ENCODE measurements at regions not wholly inside any gene's neighbourhood (a gene's known extent, or its start where the extent isn't known, plus 50 kb on each side); places are given as distances from the start of the nearest gene placed in this dataset.
"Not testable (repeated sequence)": the region's sequence is repeated elsewhere in the genome, so short reads cannot be mapped to it uniquely, and the experiment has no call there.

DNA sequence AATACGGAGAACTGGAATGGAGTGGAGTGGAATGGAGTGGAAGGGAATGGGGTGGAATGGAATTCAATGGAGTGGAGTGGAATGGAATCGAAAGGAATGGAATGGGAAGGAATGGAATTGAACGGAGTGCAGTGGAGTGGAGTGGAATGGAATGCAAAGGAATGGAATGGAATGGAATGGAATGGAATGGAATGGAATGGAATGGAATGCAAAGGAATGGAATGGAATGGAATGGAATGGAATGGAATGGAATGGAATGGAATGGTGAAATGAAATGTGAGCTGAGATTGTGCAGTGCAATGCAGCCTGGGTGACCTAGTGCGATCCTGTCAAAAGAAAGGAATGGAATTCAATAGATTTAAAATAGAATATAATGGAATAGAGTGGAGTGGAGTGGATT, 357.3 kb upstream of the WSB1 start:
- intact Hi-C loops (cut with DNase I, micrococcal nuclease); H3K36me3 ChIP-seq (ENCODE audit: low read depth); H3K4me1 ChIP-seq (ENCODE audit: low read depth); DNase-seq; H3K4me3 ChIP-seq: not testable (repeated sequence)
- peaks cover 50% of the 10 kb centered on the region for H3K9me3 ChIP-seq
- ATAC-seq, result peak; percentile 28

DNA sequence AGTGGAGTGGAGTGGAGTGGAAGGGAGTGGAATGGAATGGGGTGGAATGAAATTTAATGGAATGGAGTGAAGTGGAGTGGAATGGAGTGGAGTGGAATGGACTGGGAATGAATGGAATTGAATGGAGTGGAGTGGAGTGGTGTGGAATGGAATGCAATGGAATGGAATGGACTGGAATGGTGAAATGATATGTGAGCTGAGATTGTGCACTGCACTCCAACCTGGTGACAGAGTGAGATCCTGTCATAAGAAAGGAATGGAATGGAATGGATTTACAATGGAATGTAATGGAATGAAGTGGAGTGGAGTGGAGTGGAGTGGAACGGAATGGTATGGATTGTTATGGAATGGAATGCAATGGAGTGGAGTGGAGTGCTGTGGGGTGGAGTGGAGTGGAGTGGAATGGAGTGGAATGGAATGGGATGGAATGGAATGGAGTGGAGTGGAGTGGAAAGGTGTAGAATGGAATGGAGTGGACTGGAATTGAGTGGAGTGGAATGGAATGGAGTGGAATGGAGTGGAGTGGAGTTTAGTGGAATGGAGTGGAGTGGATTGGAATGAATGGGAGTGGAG, 356.1 kb upstream of the WSB1 start:
- H3K4me3 ChIP-seq; H3K4me1 ChIP-seq (ENCODE audit: low read depth); H3K36me3 ChIP-seq (ENCODE audit: low read depth); intact Hi-C loops (cut with DNase I, micrococcal nuclease); DNase-seq: not testable (repeated sequence)
- peak; percentile 69 for ATAC-seq
- peaks cover 50% of the 10 kb centered on the region for H3K9me3 ChIP-seq

DNA sequence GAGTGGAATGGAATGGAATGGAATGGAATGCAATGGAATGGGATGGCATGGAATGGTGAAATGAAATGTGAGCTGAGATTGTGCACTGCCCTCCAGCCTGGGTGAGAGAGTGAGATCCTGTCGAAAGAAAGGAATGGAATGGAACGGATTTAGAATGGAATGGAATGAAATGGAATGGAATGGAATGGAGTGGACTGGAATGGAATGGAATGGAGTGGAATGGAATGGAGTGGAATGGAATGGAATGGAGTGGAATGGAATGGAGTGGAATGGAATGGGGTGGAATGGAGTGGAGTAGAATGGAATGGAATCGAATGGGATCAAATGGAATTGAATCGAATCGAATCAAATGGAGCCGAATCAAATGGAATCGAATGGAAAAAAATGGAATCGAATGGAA, 354.2 kb upstream of the WSB1 start:
- H3K4me3 ChIP-seq; H3K36me3 ChIP-seq (ENCODE audit: low read depth); H3K4me1 ChIP-seq (ENCODE audit: low read depth); intact Hi-C loops (cut with DNase I, micrococcal nuclease); ATAC-seq; DNase-seq: not testable (repeated sequence)
- peaks cover 50% of the 10 kb centered on the region for H3K9me3 ChIP-seq

DNA sequence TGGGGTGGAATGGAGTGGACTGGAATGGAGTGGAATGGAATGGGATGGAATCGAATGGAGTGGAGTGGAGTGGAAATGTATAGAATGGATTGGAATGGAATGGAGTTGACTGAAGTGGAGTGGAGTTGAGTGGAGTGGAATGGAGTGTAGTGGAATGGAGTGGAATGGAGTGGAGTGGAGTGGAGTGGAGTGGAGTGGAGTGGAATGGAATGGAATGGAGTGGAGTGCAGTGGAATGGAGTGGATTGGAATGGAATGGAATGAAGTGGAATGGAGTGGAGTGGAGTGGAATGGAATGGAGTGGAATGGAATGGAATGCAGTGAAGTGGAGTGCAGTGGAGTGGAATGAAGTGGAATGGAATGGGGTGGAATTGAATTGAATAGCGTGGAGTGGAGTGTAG, 353.3 kb upstream of the WSB1 start:
- peaks cover 53% of the 10 kb centered on the region for H3K9me3 ChIP-seq
- H3K4me3 ChIP-seq; intact Hi-C loops (cut with DNase I, micrococcal nuclease); H3K36me3 ChIP-seq (ENCODE audit: low read depth); H3K4me1 ChIP-seq (ENCODE audit: low read depth); DNase-seq: not testable (repeated sequence)
- ATAC-seq, result peak; percentile 62

DNA sequence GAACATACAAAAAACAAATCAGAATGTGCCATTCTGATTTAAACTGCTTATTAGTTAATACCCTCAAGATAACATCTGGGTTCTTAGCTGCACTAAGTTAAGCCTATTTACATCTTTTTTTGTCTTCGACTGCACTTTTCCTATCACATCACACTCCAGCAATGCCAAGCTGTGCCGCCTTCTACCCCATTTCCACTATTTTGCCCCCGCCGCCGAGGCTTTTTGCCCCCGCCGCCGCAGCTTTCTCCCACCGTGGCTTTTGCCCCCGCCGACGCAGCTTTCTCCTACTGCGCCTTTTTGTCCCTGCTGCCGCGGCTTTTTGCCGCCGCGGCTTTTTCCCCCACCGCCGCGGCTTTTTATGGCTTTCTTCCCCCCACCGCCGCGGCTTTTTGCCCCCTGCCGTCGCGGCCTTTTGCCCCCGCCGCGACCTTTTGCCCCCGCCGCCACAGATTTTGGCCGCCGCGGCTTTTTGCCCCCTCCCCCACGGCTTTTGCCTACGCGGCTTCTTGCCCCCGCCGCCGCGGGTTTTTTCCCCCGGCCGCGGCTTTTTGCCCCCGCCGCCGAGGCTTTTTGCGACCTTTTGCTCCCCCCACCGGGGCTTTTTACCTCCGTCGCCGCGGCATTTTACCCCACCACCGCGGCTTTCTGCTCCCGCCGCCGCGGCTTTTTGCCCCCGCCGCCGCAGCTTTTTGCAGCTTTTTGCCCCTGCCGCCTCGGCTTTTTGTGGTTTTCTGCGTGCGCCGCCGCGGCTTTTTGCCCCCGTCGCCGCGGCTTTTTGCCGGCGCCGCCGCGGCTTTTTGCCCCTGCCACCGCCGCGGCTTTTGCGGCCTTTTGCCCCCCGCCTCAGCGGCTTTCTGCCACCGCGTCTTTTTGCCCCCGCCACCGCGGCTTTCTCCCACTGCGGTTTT, 331.4 kb upstream of the WSB1 start:
- intact Hi-C loops (cut with DNase I, micrococcal nuclease), result no loop called here
- no peaks in the 10 kb centered on the region for H3K4me1 ChIP-seq (ENCODE audit: low read depth)
- TF ChIP-seq, protein P1, sequence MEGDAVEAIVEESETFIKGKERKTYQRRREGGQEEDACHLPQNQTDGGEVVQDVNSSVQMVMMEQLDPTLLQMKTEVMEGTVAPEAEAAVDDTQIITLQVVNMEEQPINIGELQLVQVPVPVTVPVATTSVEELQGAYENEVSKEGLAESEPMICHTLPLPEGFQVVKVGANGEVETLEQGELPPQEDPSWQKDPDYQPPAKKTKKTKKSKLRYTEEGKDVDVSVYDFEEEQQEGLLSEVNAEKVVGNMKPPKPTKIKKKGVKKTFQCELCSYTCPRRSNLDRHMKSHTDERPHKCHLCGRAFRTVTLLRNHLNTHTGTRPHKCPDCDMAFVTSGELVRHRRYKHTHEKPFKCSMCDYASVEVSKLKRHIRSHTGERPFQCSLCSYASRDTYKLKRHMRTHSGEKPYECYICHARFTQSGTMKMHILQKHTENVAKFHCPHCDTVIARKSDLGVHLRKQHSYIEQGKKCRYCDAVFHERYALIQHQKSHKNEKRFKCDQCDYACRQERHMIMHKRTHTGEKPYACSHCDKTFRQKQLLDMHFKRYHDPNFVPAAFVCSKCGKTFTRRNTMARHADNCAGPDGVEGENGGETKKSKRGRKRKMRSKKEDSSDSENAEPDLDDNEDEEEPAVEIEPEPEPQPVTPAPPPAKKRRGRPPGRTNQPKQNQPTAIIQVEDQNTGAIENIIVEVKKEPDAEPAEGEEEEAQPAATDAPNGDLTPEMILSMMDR (IDR thresholded peaks at IDR 0.05), result no peak
- H3K4me3 ChIP-seq, result no peak overlapping the region
- H3K36me3 ChIP-seq (ENCODE audit: low read depth), result no peaks in the 10 kb centered on the region
- peak in 1 of 3 donors; percentile 41 for DNase-seq
- H3K9me3 ChIP-seq, result peaks cover 26% of the 10 kb centered on the region
- no peak for ATAC-seq

DNA sequence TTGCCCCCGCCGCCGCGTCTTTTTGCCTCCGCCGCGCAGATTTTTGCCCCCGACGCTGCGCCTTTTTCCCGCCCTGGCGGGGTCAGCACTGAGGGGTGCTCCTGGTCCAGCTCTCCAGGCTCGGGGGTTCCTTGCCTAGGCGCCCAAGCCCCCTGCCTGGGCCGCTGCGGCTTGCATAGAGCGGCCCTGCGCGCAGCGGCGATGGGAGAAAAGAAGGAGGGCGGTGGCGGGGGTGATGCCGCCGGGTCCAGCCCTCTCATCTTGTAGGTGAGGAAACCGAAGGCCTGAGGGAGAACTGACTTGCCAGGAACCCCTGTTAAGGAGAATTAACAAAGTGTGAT, 330.8 kb upstream of the WSB1 start:
- no peak overlapping the region for H3K4me3 ChIP-seq
- peaks cover 26% of the 10 kb centered on the region for H3K9me3 ChIP-seq
- no peak for ATAC-seq
- TF ChIP-seq, protein P1 (IDR thresholded peaks at IDR 0.05), result no peak
- no peaks in the 10 kb centered on the region for H3K36me3 ChIP-seq (ENCODE audit: low read depth)
- no peak for DNase-seq
- intact Hi-C loops (cut with DNase I, micrococcal nuclease), result no loop called here
- H3K4me1 ChIP-seq (ENCODE audit: low read depth), result no peaks in the 10 kb centered on the region

DNA sequence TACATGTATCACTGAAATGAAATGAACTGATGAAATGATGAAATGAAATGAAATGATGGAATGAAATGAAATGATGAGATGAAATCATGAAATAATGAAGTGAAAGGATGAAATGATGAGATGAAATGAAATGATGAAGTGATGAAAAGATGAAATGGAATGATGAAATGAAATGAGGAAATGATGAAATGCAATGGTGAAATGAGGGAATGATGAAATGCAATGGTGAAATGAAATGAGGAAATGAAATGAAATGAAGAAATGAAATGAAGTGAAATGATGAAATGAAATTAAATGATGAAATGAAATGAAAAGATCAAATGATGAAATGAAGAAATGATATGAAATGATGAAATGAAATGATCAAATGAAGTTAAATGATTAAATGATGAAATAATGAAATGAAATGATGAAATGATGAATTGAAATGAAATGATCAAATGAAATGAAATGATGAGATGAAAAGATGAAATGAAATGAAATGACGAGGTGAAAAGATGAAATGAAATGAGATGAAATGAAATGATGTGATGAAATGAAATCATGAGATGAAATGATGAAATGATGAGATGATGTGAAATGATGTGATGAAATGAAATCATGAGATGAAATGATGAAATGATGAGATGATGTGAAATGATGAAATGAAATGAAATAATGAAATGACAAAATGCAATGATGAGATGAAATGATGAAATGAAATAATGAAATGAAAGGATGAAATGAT, 327.9 kb upstream of the WSB1 start:
- H3K4me1 ChIP-seq (ENCODE audit: low read depth), result not testable (repeated sequence)

DNA sequence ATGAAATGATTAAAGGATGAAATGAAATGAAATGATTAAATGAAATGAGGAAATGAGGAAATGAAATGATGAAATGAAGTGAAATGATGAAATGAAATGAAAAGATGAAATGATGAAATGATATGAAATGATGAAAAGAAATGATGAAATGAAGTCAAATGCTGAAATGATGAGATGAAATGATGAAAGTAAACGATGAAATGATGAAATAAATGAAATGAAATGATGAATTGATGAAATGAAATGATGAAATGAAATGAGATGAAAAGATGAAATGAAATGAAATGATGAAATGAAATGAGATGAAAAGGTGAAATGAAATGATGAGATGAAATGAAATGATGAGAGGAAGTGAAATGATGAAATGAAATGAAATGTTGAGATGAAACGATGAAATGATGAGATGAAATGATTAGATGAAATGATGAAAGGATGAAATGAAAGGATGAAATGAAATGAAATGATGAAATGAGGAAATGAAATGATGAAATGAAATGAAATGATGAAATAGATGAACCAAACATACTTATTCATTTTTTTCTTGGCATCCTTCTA, 327.2 kb upstream of the WSB1 start:
- H3K4me3 ChIP-seq; H3K36me3 ChIP-seq (ENCODE audit: low read depth); intact Hi-C loops (cut with DNase I, micrococcal nuclease); ATAC-seq; H3K4me1 ChIP-seq (ENCODE audit: low read depth); DNase-seq: not testable (repeated sequence)
- H3K9me3 ChIP-seq, result peaks cover 31% of the 10 kb centered on the region

More for the DNA sequence above, 327.9 kb upstream of the WSB1 start:
- H3K36me3 ChIP-seq (ENCODE audit: low read depth); DNase-seq; intact Hi-C loops (cut with DNase I, micrococcal nuclease); H3K4me3 ChIP-seq; ATAC-seq: not testable (repeated sequence)
- H3K9me3 ChIP-seq, result peaks cover 31% of the 10 kb centered on the region

DNA sequence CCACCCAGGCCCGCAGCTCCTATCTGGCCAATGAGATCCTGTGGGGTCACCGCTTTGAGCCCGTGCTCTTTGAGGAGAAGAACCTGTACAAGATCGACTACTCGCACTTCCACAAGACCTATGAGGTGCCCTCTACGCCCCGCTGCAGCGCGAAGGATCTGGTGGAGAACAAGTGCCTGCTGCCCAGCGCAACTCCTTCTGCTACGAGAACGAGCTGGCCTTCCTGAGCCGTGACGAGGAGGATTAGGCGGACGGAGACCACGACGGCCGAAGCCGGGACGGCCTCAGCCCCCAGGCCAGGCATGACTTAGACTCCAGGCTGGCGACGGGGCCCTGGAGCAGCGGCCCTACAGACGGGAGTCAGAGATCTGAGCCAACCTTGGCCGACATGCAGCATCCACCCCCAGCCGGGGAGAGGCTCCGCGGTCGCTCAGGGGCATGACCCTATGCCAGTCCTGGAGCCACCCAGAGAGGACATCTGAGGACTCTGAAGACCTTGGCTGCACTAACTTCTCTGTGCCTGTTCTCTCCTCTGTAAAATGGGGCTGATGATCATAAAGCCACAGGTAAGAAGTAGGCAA, 312.0 kb upstream of the WSB1 start:
- intact Hi-C loops (cut with DNase I, micrococcal nuclease); ATAC-seq; H3K36me3 ChIP-seq (ENCODE audit: low read depth); DNase-seq; H3K4me3 ChIP-seq; H3K4me1 ChIP-seq (ENCODE audit: low read depth); H3K9me3 ChIP-seq: not testable (repeated sequence)

DNA sequence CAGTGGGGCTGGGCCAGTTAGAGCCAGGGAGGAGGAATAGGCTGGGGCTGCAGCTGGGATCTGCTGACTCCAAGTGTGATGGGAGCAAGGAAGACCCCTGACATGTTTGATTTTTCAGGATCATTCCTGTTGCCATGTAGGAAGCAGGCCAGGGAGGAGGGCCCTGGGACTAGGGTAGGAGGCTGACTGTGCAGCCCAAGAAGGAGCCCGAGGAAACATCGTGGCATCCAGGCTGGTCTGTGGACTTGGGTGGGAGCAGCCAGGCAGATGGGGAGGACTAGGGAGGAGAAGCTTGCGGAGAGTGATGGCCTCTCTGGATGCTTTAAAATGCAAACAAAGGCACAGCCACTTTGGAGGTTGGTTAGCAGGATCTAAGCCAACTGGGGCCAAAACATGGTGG, 311.4 kb upstream of the WSB1 start:
- H3K9me3 ChIP-seq; DNase-seq; intact Hi-C loops (cut with DNase I, micrococcal nuclease); H3K4me3 ChIP-seq; ATAC-seq; H3K36me3 ChIP-seq (ENCODE audit: low read depth); H3K4me1 ChIP-seq (ENCODE audit: low read depth): not testable (repeated sequence)

DNA sequence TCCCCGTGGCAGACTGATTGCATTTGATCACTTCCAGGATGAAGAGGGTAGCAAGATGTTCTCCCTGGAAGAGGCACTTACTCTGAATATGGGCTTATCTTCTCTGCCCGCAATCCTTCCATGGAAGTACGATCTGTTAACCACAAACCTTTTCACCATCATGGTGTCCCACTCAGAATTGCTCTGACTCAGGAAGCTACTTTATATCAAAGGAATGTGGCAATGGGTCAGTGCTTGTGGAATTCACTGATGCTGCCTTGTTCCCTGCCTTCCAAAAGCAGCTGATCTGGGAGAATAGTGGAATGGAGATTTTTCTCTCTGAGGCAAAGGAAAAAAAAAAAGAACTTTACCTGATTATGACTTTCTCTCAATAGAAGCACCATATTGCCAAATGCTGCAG, 306.1 kb upstream of the WSB1 start:
- H3K4me3 ChIP-seq; ATAC-seq; DNase-seq; intact Hi-C loops (cut with DNase I, micrococcal nuclease); H3K36me3 ChIP-seq (ENCODE audit: low read depth); H3K4me1 ChIP-seq (ENCODE audit: low read depth): not testable (repeated sequence)
- peaks cover 13% of the 10 kb centered on the region for H3K9me3 ChIP-seq
